ENCODE measurements at regions not wholly inside any gene's neighbourhood (a gene's known extent, or its start where the extent isn't known, plus 50 kb on each side); places are given as distances from the start of the nearest gene placed in this dataset.

GRCh38 chr2:128401680-128402079 is 83.0 kb upstream of the HS6ST1 start:
- DNase-seq (ENCODE audit: low read depth) = no peak

- DNase-seq (ENCODE audit: low read depth) = no peak
Measured at GRCh38 chr2:128402911-128403670, 84.4 kb upstream of the HS6ST1 start.

- DNase-seq (ENCODE audit: low read depth) = no peak
Measured at GRCh38 chr2:128403814-128404708, 85.4 kb upstream of the HS6ST1 start.

GRCh38 chr2:128404709-128405466 is 86.2 kb upstream of the HS6ST1 start:
- no peak for DNase-seq (ENCODE audit: low read depth)

- no peak for DNase-seq (ENCODE audit: low read depth)
Measured at GRCh38 chr2:128405467-128405900, 86.8 kb upstream of the HS6ST1 start.

GRCh38 chr2:128405981-128406613 is 87.4 kb upstream of the HS6ST1 start:
- no peak for DNase-seq (ENCODE audit: low read depth)

GRCh38 chr2:128406736-128407554 is 88.3 kb upstream of the HS6ST1 start:
- no peak for DNase-seq (ENCODE audit: low read depth)

- DNase-seq (ENCODE audit: low read depth) = no peak
Measured at GRCh38 chr2:128408349-128409305, 90.0 kb upstream of the HS6ST1 start.

- DNase-seq (ENCODE audit: low read depth) = no peak
Measured at GRCh38 chr2:128409326-128410034, 90.8 kb upstream of the HS6ST1 start.

GRCh38 chr2:128410035-128410757 is 91.5 kb upstream of the HS6ST1 start:
- no peak for DNase-seq (ENCODE audit: low read depth)

- no peak for DNase-seq (ENCODE audit: low read depth)
Measured at GRCh38 chr2:128410758-128411215, 92.1 kb upstream of the HS6ST1 start.

GRCh38 chr2:128411431-128411830 is 92.8 kb upstream of the HS6ST1 start:
- no peak for DNase-seq (ENCODE audit: low read depth)

- DNase-seq (ENCODE audit: low read depth) = no peak
Measured at GRCh38 chr2:128412181-128412871, 93.7 kb upstream of the HS6ST1 start.

- DNase-seq (ENCODE audit: low read depth) = no peak
Measured at GRCh38 chr2:128413014-128413717, 94.5 kb upstream of the HS6ST1 start.

- no peak for DNase-seq (ENCODE audit: low read depth)
Measured at GRCh38 chr2:128413718-128414341, 95.2 kb upstream of the HS6ST1 start.

GRCh38 chr2:128414351-128414750 is 95.7 kb upstream of the HS6ST1 start:
- no peak for DNase-seq (ENCODE audit: low read depth)
